ENCODE measurements at regions not wholly inside any gene's neighbourhood (a gene's known extent, or its start where the extent isn't known, plus 50 kb on each side); places are given as distances from the start of the nearest gene placed in this dataset.

DNA sequence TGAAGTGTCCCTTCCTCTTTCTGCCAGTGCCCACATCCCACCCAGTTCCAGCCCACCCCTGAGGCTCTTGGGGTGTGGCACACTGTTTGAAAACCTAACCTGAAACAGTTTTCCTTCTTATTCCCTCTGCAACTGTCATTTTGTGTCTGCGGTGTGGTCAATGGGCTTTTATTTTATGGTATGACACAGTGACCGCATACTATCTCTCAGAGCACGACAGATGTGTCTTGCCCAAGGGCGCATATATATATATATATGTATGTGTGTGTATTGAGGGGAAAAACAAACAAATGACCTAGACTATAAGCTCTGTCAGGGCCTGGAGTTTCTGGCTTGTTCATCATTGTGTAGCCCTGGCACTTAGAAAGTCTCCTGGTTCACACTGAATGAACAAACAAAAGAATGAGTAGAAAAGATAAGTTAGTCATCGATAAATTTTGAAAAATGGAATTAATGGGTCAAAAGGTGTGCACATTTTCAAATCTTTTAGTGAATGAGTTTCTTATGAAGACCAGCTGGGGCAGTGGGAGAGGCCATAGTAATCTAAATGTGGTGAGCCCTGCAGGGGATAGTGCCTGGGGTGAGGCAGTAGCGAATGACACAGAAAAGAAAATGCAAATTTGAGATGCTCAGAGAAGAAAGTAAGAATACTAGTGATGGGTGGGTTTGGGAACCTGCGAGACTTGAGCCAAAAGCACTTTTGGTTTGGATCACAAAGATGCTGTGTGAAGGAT is 198.4 kb downstream of the SNX10 start:
- no peak for FAIRE-seq

DNA sequence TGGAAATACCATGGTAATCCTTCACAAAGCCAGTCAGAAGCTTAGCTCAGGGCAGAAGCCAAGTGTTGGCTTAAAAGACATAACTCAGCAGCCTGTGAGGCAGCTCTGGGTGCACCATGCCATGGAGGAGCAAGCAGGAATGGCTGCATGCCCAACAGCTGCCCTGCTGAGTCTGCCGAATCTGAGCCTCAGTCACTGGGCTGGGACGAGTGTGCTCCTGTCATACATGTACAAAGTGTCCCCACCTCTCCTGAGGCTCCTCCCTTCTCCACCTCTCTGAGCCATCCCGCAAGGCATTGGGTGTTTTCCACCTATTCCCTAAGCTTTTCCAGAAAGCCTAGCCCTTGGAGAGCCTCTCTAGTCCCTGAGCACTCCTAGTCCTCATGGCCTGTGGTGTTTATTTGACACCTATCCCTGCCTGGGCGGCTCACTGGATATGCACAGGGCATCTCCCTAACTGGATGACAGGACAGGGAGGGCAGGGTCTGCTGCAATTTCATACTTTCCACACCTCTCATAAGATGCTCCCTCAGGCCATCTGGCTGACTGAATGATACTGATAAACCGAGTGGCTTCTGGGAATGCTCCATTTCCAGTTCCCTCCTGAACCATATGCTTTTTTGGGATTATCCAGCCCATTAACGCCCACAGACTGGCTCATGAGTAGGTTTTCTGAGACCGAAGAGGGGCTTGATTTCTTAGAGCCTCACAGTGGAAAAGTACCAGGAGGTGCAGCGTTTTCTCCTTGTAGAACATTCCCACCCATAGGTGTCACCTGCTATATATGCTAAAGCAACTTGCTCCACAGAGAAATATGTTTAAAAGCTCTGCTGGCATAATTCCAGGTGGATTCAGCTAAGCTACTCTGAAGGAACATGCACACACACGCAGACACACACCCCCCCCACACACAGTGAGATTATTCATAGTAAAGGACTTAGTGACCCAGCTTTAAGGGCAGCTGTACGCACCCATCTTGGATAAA is 199.3 kb downstream of the SNX10 start:
- FAIRE-seq, result no peak

DNA sequence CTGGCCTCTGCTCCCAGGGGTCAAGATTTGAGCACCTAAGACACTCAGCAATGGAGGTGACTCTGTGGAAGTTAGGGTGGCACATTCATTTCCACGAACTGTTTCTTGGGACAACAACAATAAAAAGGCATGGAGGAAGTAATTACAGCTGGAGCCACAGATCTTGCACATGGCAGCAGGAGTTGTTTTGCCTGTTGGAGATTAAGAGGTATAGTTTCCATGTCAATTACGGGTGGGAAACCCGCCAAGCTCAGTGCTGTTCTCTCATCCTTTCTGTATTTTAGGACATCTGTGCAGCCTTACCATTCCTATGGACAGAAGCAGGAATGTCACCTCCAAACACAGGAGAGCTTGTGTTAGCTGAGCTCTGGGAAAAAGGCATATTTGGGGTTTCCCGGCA is 201.2 kb downstream of the SNX10 start:
- no peak for FAIRE-seq

DNA sequence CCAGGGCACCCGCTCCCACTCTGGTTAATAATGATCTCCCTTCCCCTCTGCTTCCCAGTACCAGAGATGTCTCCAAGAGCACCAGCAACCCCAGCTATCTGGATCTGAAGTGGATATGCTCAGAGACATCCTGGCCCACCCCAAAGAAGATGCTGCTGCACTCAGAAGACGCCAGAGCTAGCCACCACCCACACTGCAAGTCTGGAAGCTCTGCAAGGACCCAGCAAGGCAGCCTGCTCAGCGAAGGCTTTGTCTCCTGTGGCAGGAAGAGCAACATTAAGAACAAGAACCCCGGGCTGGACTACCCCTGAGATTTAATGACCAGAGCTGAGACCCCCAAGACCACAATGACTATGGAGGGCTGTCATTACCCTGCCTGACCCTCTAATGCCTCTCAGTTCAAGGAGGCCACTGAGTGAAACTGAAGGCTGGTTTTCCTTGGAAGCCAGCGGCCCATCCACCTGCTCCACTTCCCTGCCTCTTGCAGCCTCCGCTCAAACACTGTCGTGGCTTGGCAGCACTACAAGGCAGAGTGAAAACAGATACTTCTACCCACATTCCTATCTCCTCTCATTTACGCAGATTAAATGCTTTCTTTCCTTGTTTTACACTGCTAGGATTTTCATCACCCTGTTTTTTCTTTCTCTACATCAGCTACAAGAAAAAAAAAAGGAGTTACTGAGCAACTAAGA is 202.2 kb downstream of the SNX10 start:
- no peak for FAIRE-seq

DNA sequence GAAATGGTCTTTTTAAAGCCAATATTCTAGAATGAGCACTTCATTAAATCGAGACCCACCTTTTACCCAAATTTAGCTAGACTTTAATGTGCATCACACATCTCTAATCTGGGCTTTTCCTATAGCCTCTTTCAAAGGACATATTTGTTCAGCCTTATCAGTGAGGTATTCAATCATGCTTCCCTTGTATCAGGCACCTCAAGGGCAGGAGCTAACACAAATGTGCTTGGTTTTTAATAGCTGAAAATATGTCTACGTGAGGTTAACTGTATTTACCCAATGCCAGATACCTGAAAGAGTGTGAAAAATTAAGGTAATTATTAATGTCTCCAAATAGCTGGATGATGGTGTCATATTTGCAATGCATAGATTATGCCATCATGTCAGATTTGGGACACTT is 203.9 kb downstream of the SNX10 start:
- no peak for FAIRE-seq

DNA sequence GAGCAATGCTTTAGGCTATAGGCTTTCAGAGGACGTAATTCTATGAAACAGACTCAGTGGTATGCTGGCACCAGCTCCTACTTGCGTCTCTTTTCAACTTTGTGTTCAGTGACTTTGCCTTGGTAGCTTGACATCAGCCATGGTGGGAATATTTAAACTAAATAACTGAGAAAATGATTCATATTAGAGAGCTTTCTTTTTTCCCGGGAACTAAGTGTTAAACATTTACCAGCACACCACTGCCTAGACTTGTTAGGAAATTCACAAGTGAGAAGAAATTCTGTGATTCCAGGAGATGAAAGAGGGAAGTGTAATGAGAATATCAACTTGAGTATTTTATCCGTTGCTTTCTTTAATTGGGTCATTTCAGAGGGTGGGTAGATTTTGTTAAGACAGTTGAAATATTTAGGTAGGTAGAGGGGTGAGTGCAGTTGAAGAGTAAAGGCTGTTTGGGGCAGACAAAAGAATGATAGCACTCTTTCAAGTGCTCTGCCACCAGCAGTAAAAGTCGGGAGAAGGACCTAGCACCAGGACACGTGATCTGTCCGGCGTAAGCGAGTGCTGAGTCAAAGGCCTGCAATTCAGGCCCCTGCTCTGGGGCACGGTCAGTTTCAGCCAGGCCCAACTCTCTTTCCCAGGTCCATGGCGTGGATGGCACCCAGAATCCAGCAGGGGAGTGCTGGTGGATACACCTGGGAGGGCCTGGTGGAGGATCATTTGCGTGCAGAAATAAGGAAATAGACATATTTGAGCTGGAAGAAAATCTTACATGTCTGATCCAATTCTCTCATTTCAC is 206.3 kb downstream of the SNX10 start:
- FAIRE-seq, result no peak

DNA sequence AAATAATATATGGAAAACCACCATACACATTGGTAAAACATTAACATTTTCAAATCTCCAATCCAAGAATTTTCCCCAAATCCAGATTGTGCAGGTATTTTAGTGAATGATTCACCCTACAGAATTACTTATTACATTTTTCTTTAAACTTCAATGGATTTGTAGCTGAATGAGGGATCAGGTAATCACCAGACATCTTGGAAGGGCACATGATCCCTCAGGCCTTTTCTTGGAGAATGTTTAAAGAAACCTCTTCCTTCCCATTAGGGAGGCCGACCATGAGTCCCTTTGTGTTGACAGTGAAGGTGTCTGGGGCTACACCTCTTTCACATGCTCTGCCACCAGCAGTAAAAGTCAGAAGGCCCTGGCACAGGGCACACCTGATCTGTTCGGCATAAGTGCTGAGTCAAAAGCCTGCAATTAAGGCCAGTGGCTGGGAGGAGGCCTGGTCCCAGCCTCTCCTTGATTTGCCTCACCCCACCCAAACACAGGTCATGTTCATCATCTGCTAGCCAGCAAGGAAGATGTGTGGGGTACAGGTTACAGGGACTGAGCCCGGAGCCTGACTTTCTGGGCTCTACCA is 207.7 kb downstream of the SNX10 start:
- no peak for FAIRE-seq

DNA sequence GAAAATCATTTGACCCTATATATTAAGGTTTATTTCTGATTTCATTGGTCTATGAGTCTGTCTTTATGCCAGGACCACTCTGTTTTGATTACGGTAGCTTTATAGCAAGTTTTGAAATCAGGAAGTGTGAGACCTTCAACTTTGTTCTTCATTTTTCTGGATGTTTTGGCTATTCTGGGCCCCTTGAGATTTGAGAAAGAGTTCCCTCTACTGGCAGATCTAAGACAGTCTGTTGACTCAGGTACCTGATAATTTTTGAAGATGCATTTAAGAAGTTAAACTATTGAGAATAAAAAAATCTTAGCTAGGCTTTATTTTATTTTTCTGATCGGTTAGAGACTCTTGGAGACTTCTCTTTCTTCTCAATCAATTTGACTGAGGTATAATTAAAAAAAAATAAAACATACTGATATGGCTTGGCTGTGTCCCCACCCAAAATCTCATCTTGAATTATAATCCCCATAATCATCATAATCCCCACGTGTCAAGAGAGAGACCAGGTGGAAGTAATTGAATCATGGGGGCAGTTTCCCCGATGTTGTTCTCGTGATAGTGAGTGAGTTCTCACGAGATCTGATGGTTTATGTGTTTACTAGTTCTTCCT is 209.2 kb downstream of the SNX10 start:
- FAIRE-seq, result peak; percentile 86

DNA sequence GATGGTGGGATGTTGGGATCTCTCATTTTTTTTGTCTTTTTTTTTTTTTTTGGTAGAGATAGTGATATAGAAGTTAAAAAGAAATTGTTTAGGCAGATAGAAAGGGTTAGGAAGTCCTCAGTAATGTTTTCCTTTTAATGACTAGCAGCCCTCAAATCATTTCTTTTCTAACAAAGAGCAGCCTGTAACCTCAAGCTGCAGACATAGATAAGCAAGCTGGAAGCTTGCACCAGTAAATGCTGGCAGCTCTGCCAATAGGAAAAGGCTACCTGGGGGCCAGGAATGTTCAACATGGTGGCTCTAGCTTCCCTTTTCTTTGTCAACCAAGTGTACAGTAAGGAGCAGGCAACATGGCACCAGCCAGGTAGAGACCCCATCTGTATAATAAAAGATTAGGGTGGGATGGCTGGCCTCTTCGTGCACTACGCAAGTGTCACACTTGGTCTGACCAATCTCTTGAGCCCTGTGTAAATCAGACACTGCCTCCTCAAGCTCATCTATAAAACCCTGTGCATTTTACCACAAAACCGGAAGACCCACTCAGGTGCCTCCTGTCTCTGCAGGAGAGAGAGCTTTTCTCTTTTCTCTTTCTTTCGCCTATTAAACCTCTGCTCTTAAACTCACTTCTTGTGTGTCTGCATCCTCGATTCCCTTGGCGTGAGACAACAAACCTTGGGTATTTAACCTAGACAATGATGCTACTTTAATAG is 212.9 kb downstream of the SNX10 start:
- no peak for FAIRE-seq

DNA sequence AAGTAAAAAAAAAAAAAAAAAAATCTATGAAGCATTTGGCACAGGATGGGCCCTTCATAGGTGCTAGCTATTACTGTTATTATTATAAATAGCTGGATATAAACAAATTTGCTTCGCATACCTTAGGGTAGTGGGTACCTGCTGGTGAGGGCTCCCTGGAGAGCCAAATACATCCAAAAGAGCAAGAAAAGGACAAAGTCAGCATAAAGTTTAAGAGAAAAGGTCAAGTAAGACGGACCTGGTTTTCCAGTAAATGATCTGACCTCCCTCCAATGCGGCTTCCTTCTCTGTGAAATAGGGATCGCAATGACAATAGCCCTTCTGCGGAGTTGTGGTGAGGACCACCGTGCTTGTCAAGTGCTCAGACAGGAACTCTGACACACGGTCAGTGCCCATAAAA is 214.5 kb downstream of the SNX10 start:
- no peak for FAIRE-seq

DNA sequence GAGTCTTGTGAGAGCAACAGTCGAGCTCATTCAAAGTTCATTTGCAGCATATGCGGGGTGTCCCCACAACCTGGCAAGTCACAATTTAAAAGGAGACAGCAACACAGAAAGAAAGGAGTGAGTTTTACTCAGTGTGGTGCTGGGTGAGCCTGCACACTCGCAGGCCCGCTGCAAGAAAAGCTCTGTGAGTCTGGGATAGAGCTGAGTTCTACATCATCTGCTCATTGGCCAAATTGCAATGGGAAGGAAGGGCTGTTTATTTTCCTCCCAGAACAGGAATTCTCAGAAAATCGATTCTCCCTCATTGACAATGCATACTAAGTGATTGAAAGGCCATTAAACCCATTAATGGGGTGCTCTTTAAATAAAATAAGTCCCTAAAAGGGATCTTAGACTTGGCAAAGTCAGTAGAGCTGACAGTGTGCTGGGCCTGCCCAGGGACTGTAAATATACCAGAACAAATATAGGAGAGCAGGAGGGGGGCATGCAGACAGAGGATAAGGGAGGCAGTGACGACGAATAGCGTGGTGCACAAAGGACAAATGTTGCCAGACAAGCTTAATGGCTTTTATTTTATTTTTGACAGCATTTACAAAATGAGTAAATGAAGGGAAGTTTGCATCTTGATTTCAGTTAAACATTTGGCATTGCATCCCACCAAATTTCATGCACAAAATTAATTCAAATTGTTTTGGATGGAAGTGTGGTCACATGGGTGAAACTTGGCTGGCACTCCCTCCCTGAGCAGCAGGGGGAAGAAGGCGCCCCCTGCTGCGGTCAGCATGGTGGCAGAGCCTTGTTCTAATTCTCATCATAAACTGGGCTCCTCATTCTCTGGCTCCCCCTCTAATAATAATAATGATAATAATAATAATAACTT is 215.7 kb downstream of the SNX10 start:
- no peak for FAIRE-seq

DNA sequence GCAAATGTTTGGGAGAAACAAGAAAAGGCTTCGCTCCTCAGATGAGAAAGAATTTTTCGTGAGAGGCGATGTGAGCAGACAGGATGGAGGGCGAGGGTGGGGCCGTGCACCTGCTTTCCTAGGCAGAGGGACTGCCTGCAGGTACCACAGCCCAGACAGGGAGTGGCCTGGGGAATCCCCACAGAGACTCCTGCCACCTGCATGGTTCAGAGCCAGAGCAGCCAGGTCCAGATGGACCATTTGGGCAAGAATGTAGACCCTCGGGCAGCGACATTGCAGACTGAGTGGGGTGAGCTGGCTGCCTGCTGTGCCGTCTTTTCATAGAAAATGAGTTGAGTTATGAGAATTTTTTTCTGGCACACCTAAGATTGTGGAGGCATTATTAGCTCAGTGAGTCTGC is 216.8 kb downstream of the SNX10 start:
- no peak for FAIRE-seq

DNA sequence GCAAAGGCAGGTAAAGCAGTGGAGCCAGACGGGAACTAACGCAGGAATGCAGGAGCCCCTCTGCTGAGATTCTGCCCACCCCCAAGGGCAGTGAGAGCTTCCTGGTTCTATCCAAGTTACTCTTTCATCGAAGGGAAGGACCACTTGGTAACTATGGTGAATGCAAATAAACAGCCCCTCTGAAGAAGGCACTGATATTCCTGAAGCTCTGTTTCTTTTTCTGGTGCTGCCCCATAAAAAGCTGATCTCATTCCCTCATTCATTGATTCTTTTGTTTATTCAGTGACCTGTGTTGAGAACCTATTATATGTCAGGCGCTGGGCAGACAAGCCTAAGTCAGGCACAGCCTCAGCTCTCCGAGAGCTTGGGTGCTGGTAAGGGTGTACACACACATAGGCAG is 217.3 kb downstream of the SNX10 start:
- FAIRE-seq, result no peak

DNA sequence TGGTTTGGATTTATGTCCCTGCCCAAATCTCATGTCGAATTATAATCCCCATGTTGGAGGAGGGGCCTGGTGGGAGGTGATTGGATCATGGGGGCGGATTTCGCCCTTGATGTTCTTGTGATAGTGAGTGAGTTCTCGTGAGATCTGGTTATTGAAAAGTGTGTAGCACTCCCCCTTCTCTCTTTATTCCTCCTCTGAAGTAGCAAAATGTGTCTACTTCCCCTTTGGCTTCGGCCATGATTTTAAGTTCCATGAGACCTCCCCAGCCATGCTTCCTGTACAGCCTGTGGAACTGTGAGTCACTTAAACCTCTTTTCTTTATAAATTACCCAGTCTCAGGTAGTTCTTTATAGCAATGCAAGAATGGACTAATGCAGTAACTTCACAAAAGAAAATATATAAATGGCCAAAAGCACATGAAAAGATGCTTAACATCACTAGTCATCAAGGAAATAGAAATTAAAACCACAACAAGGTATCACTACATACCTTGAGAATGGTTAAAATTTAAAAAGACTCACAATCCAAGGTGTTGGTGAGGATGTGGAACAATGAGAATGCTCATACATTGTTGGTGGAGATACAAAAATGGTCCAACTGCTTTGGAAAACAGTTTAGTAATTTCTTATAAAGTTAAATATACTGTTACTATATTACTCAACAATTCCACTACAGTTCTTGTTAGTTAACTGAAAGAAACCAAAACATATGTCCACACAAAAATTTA is 218.7 kb downstream of the SNX10 start:
- no peak for FAIRE-seq

DNA sequence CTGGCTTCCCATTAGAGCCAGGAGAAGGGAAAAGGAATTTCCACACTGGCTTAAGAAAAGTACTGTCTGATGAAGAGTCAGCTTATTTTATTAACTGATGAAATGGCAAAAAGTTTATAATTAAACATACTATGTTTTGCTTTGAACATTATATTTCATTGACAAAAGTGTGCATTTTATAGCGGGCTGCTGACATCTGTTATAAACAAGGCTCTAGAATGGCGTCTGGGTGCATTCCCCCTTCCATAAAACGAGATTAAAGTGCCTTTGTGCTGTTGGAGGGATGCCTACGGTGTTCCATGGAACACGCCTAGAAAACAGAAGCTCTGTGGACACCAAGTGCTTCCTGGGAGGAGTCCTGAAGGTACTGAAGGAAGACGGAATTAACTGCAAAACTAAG is 220.2 kb downstream of the SNX10 start:
- no peak for FAIRE-seq

DNA sequence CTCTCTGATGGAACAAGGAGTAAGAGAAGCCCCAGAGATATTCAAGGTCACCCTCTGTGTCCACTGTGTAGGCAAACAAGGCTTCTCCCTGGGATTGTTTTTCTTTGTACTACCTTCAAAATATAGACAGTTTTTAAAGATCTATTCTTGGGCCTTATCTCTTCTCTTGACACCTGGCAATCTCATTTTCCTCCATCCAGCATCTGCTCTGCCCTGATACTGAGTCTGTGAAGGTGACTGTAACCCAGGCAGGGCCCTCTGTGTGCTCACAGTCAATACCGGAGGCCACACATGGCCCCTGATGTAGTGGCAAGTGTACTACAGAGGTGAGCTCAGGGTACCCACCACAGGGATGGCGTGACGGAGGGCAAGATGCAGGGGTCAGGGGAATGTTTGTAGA is 221.1 kb downstream of the SNX10 start:
- no peak for FAIRE-seq

DNA sequence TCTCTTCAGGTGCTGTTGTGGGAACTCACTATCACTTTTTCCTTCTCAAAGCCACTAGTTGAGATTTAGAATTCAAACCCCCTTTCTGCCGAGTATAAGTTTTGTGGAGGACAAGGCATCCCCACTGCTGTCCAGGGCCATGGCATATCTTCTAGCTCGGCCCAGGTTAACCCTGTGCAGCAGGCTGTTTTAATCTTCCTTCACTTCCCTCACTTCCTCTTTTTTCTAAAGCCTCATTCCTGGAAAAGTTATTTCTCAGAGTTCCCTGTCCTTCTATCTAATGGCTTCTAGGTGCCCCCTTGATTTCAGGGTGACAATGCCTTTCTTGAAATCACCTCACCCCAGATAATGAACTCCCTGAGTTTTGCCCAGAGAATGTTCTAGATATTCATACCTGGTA is 222.3 kb downstream of the SNX10 start:
- FAIRE-seq, result no peak

DNA sequence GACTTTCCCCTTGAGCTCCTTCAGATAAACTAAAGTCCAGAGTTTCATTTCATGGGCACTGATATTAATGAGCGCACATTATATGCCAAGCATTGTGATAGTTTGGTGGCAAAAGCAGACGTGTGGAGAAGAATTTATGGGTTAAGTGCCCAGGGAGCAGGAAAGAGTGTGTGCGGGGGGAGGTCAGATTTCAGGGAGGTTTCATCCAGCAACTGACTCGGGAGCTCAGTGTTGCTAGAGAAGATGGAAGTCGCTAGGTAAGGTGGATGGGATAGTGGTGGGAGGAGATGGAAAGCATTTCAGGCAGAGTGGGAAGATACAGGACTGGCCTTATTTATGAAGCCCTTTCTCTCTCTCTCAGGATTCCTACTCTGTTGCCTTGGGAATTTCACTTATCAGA is 223.0 kb downstream of the SNX10 start:
- no peak for FAIRE-seq

DNA sequence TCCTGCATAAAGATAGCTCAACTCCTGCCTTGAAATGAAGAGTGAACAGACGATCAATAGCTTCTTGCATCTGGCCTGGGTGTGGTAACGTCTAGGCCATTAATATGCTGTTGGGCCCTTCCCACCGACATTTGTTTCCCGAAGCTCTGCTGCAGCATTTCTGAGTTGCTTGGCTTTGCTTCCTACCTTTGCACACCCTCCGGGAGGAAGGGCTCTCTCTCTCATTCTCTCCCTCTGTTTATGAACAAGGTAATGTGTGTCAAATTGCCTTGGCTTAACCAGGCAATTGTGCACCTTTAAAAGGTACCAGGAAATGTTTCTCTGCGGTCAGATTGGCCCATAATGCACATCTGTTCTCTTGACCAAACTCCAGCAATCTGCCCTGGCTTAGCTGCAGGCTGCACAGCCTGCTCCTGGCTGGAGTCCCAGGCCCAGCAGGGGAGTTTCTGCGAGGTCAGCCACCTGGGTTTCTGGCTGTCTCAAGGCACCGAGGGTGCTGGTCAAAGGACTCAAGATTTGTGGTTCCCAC is 223.7 kb downstream of the SNX10 start:
- no peak for FAIRE-seq

Data from TTC549 (cell line).